ENCODE measurements at regions not wholly inside any gene's neighbourhood (a gene's known extent, or its start where the extent isn't known, plus 50 kb on each side); places are given as distances from the start of the nearest gene placed in this dataset.

DNA sequence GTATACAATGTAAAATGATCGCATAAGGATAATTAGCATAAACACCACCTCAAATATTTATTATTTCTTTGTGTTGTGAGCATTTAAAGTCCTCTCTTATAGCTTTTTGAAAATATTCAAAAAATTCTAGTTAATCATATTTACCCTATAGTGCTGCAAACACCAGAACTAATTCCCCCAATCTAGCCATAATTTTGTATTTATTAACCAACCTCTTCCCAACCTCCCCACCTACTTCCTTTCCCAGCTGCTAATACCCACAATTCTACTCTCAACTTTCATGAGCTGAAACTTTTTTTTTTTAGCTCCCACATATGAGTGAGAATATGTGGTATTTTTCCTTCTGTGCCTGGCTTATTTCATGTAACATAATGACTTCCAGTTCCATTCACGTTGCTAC lies 317.8 kb upstream of the ATP10B start:
- TF ChIP-seq RAD21 (IDR thresholded peaks at IDR 0.05; ENCODE audit: low read depth), result no peak
- TF ChIP-seq TAF1 (IDR thresholded peaks at IDR 0.05; ENCODE audit: low read depth), result no peak
- TF ChIP-seq, protein P1, sequence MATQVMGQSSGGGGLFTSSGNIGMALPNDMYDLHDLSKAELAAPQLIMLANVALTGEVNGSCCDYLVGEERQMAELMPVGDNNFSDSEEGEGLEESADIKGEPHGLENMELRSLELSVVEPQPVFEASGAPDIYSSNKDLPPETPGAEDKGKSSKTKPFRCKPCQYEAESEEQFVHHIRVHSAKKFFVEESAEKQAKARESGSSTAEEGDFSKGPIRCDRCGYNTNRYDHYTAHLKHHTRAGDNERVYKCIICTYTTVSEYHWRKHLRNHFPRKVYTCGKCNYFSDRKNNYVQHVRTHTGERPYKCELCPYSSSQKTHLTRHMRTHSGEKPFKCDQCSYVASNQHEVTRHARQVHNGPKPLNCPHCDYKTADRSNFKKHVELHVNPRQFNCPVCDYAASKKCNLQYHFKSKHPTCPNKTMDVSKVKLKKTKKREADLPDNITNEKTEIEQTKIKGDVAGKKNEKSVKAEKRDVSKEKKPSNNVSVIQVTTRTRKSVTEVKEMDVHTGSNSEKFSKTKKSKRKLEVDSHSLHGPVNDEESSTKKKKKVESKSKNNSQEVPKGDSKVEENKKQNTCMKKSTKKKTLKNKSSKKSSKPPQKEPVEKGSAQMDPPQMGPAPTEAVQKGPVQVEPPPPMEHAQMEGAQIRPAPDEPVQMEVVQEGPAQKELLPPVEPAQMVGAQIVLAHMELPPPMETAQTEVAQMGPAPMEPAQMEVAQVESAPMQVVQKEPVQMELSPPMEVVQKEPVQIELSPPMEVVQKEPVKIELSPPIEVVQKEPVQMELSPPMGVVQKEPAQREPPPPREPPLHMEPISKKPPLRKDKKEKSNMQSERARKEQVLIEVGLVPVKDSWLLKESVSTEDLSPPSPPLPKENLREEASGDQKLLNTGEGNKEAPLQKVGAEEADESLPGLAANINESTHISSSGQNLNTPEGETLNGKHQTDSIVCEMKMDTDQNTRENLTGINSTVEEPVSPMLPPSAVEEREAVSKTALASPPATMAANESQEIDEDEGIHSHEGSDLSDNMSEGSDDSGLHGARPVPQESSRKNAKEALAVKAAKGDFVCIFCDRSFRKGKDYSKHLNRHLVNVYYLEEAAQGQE (IDR thresholded peaks at IDR 0.05; ENCODE audit: low read depth), result no peak
- TF ChIP-seq TCF12 (IDR thresholded peaks at IDR 0.05; ENCODE audit: low read depth), result no peak

DNA sequence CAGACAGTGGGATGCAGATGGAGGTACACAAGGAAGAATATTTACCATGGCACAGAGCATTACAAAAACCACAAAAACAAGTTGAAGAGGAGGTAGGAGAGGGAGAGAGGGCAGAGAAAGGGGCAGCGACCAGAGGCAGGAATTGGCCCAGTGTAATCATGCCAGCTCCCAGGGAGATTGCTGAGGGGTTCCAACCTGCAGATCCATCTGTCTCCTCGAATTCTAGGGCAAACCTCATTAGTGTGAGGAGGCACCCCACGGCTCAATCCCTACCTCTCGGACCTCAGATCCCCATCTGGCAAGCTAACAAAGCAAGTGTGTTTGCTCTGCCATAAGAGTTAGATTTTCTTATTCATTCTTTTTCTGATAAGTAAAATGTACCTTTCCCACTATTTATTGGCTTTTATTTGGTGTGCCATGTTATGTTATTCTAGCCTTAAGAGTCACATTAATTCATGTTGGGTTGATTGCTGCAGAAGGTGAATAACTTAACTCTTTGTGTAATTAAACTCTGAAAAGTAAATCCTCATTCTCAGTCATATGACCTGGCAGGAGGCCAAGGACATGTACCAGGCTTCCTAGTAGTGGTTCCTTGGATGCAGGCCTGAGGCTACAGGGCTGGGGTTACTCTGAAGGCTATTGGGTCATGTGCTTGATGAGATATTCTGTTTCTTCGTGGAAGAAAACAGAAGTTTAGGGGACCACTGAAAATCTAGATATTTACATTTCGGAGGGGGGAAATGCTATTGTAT lies 315.2 kb upstream of the ATP10B start:
- no peak for TF ChIP-seq ZBTB7A (IDR thresholded peaks at IDR 0.05; ENCODE audit: low read depth)
- no peak for TF ChIP-seq TAF1 (IDR thresholded peaks at IDR 0.05; ENCODE audit: low read depth)

DNA sequence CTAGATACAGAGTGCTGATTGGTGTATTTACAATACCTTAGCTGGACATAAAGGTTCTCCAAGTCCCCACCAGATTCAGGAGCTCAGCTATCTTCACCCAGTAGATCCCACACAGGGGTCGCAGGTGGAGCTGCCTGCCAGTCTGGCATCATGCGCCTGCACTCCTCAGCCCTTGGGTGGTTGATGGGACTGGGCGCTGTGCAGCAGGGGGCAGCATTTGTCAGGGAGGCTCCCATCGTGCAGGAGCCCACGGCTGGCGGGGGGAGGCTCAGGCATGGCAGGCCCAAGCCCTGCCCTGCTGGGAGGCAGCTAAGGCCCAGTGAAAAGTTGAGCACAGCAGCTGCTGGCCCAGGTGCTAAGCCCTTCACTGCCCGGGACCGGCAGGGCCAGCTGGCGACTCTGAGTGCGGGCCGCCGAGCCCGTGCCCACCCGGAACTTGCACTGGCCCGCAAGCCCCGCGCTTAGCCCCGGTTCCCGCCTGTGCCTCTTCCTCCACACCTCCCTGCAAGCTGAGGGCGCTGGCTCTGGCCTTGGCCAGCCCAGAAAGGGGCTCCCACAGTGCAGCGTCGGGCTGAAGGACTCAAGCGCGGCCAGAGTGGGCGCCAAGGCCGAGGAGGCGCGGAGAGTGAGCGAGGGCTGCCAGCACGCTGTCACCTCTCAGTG lies 314.1 kb upstream of the ATP10B start:
- TF ChIP-seq EP300 (IDR thresholded peaks at IDR 0.05; ENCODE audit: borderline replicate concordance), result no peak
- no peak for TF ChIP-seq TAF1 (IDR thresholded peaks at IDR 0.05; ENCODE audit: low read depth)
- TF ChIP-seq, protein P2, sequence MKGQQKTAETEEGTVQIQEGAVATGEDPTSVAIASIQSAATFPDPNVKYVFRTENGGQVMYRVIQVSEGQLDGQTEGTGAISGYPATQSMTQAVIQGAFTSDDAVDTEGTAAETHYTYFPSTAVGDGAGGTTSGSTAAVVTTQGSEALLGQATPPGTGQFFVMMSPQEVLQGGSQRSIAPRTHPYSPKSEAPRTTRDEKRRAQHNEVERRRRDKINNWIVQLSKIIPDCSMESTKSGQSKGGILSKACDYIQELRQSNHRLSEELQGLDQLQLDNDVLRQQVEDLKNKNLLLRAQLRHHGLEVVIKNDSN (IDR thresholded peaks at IDR 0.05), result no peak

DNA sequence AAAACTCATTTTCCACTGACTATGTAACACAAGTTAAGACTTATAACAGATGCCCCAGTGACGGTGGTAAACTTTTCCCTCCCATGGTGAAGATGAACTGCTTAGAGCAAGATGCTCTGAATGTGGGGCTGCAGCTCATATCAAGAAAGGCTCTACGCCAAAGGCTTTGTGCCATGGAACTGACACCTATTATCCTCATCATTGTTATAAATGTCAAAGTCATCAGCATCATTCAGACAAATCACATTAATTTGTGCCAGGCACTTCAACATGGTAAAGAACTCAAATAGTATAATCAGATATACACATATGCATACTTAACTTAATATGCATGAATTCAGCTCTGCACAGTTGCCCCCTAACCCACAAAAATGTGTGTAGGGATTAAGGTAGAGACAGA lies 305.9 kb upstream of the ATP10B start:
- TF ChIP-seq EGR1 (IDR thresholded peaks at IDR 0.05) (no peak), TEAD4 (IDR thresholded peaks at IDR 0.05) (no peak), NFIC (IDR thresholded peaks at IDR 0.05) (no peak), RAD21 (IDR thresholded peaks at IDR 0.05; ENCODE audit: low read depth) (no peak), FOXM1 (IDR thresholded peaks at IDR 0.05; ENCODE audit: borderline replicate concordance, low read depth) (no peak), CREB1 (IDR thresholded peaks at IDR 0.05; ENCODE audit: low read depth) (no peak), TAF1 (IDR thresholded peaks at IDR 0.05; ENCODE audit: low read depth) (no peak)
- TF ChIP-seq, protein P2 (IDR thresholded peaks at IDR 0.05), result no peak

DNA sequence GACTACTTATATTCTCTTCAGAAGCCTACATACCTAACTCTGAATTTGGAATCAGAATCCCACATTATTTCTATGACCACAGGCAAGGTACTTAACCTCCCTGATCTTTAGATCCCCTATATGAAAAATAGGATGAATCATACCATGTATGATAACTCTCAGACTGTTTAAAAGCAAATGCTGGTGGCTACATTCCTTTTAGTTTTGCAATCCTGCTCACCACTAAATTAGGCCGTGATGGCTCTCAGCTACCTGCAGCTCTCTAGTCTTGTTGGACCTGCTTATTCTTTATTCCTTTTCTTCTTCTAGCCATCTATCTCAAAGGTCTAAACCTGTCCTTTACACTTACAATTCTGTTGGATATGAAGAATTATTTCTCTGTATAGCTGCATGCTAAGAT lies 303.4 kb upstream of the ATP10B start:
- TF ChIP-seq EGR1 (IDR thresholded peaks at IDR 0.05), result no peak
- TF ChIP-seq NFIC (IDR thresholded peaks at IDR 0.05), result no peak
- no peak for TF ChIP-seq CREB1 (IDR thresholded peaks at IDR 0.05; ENCODE audit: low read depth)
- TF ChIP-seq, protein P2 (IDR thresholded peaks at IDR 0.05), result no peak
- no peak for TF ChIP-seq EP300 (IDR thresholded peaks at IDR 0.05; ENCODE audit: borderline replicate concordance)
- no peak for TF ChIP-seq ZBTB7A (IDR thresholded peaks at IDR 0.05; ENCODE audit: low read depth)
- TF ChIP-seq, protein P1 (IDR thresholded peaks at IDR 0.05; ENCODE audit: low read depth), result no peak
- TF ChIP-seq TAF1 (IDR thresholded peaks at IDR 0.05; ENCODE audit: low read depth), result no peak
- TF ChIP-seq CEBPB (IDR thresholded peaks at IDR 0.05), result no peak
- TF ChIP-seq RAD21 (IDR thresholded peaks at IDR 0.05; ENCODE audit: low read depth), result no peak
- no peak for TF ChIP-seq YY1 (IDR thresholded peaks at IDR 0.05; ENCODE audit: low read depth)
- TF ChIP-seq, protein P3, sequence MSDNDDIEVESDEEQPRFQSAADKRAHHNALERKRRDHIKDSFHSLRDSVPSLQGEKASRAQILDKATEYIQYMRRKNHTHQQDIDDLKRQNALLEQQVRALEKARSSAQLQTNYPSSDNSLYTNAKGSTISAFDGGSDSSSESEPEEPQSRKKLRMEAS (IDR thresholded peaks at IDR 0.05), result no peak
- TF ChIP-seq FOXM1 (IDR thresholded peaks at IDR 0.05; ENCODE audit: borderline replicate concordance, low read depth), result no peak
- no peak for TF ChIP-seq TCF12 (IDR thresholded peaks at IDR 0.05; ENCODE audit: low read depth)
- TF ChIP-seq TEAD4 (IDR thresholded peaks at IDR 0.05), result no peak

DNA sequence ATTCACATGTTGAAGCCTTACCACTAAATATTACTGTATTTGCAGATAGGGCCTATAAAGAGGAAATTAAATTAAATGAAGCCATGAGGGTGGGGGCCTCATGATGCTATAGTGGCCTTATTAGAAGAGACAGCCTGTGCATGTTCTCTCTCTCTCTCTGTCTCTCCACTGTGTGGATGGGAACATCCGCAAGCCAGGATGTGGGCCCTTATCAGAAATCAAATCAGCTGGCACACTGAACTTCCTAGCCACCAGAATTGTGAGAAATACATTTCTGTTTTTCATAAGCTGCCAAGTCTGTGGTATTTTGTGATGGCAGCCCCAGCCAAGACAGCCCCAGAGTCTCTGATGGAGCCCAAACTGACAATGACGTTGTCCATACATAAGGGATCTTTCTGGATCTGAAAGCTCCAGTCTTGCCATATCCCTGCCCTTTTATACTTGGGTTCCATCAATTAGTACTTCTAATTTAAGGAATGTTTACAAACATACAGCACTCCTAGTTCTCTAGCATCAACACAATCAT lies 300.5 kb upstream of the ATP10B start:
- no peak for TF ChIP-seq EGR1 (IDR thresholded peaks at IDR 0.05)
- TF ChIP-seq, protein P1 (IDR thresholded peaks at IDR 0.05; ENCODE audit: low read depth), result no peak
- TF ChIP-seq RAD21 (IDR thresholded peaks at IDR 0.05; ENCODE audit: low read depth), result no peak
- TF ChIP-seq, protein P2 (IDR thresholded peaks at IDR 0.05), result no peak
- TF ChIP-seq TCF12 (IDR thresholded peaks at IDR 0.05; ENCODE audit: low read depth), result no peak
- TF ChIP-seq, protein P3 (IDR thresholded peaks at IDR 0.05), result no peak
- no peak for TF ChIP-seq NFIC (IDR thresholded peaks at IDR 0.05)
